Smooth muscle cell (in vitro differentiated cells): ENCODE measurements at regions not wholly inside any gene's neighbourhood (a gene's known extent, or its start where the extent isn't known, plus 50 kb on each side); places are given as distances from the start of the nearest gene placed in this dataset.

Experiments
- DNase-seq: peaks from one replicate; lab custom pipeline; 2025; ENCODE audit not compliant: unreplicated experiment; lab: John Stamatoyannopoulos, UW
- H2AFZ ChIP-seq: fragments of 200-600 bp; sonication (generic); 2 replicates; pipeline ENCODE4 v1.6.0; 2016; ENCODE audit warnings: antibody characterized with exemption, low read depth, mild to moderate bottlenecking
- H3F3A ChIP-seq: fragments of 200-600 bp; sonication (generic); 2 replicates; pipeline ENCODE4 v1.6.0; 2017; ENCODE audit warnings: antibody characterized with exemption, low read depth
- H3K27ac ChIP-seq: fragments of 200-600 bp; sonication (generic); 2 replicates; pipeline ENCODE4 v1.5.1; 2016; ENCODE audit warnings: low read depth, mild to moderate bottlenecking
- H3K27me3 ChIP-seq: fragments of 200-600 bp; sonication (generic); 2 replicates; pipeline ENCODE4 v1.6.1; 2016; ENCODE audit warnings: low read depth, mild to moderate bottlenecking
- H3K36me3 ChIP-seq: fragments of 200-600 bp; sonication (generic); 2 replicates; pipeline ENCODE4 v1.5.1; 2016; ENCODE audit warnings: low read depth
- H3K4me1 ChIP-seq: fragments of 200-600 bp; sonication (generic); 2 replicates; pipeline ENCODE4 v1.5.1; 2016; ENCODE audit warnings: low read depth
- H3K4me2 ChIP-seq: fragments of 200-600 bp; sonication (generic); 2 replicates; pipeline ENCODE4 v1.6.0; 2016; ENCODE audit warnings: mild to moderate bottlenecking
- H3K4me3 ChIP-seq: fragments of 200-600 bp; sonication (generic); 2 replicates; pipeline ENCODE4 v1.5.1; 2016; ENCODE audit warnings: mild to moderate bottlenecking
- H3K79me2 ChIP-seq: fragments of 200-600 bp; sonication (generic); 2 replicates; pipeline ENCODE4 v1.6.0; 2016; ENCODE audit warnings: low read depth, mild to moderate bottlenecking
- H3K9ac ChIP-seq: fragments of 200-600 bp; sonication (generic); 2 replicates; pipeline ENCODE4 v1.6.0; 2016; ENCODE audit warnings: low read depth
- H3K9me3 ChIP-seq: fragments of 200-600 bp; sonication (generic); replicated peaks from 2 replicates; pipeline ENCODE4 v1.5.1; 2016; ENCODE audit warnings: low read depth
- H4K20me1 ChIP-seq: fragments of 200-600 bp; sonication (generic); 2 replicates; pipeline ENCODE4 v1.6.0; 2016; ENCODE audit warnings: low read depth
- CTCF ChIP-seq: fragments of 200-600 bp; sonication (generic); IDR thresholded peaks from 2 replicates; pipeline ENCODE4 v1.5.1; 2017; ENCODE audit warnings: borderline replicate concordance, mild to moderate bottlenecking, antibody characterized with exemption; ENCODE audit not compliant: insufficient read depth, poor library complexity, severe bottlenecking
- WGBS: methylation state at CpG from one replicate; pipeline ENCODE4 v1.1.7; 2016; ENCODE audit warnings: low lambda C conversion rate; 5-methylcytosine and 5-hydroxymethylcytosine counted together

- H3K9me3 ChIP-seq: no peaks in the 10 kb centered on the region
- peaks cover 34% of the 10 kb centered on the region for H3F3A ChIP-seq
- H3K79me2 ChIP-seq: peaks cover 6% of the 10 kb centered on the region
- H2AFZ ChIP-seq: no peak overlapping the region
- no peak for TF ChIP-seq CTCF
- H3K27me3 ChIP-seq: no peaks in the 10 kb centered on the region
- no peak overlapping the region for H3K9ac ChIP-seq
- H3K4me2 ChIP-seq: no peak overlapping the region
- no peaks in the 10 kb centered on the region for H3K4me1 ChIP-seq
- peaks cover 100% of the 10 kb centered on the region for H4K20me1 ChIP-seq
- DNase-seq: no peak
- H3K36me3 ChIP-seq: peaks cover 2% of the 10 kb centered on the region
- H3K4me3 ChIP-seq: no peak overlapping the region
- H3K27ac ChIP-seq: no peak overlapping the region
Measured at GRCh38 chr7:121452389-121452788, 56.3 kb upstream of the FAM3C start.

GRCh38 chr7:121451367-121452094 is 55.4 kb upstream of the FAM3C start:
- H3K36me3 ChIP-seq: peaks cover 2% of the 10 kb centered on the region
- H3F3A ChIP-seq: peaks cover 34% of the 10 kb centered on the region
- no peak overlapping the region for H3K9ac ChIP-seq
- H2AFZ ChIP-seq: no peak overlapping the region
- no peaks in the 10 kb centered on the region for H3K27me3 ChIP-seq
- TF ChIP-seq CTCF: no peak
- no peaks in the 10 kb centered on the region for H3K4me1 ChIP-seq
- peaks cover 6% of the 10 kb centered on the region for H3K79me2 ChIP-seq
- no peak overlapping the region for H3K4me2 ChIP-seq
- DNase-seq: no peak
- H4K20me1 ChIP-seq: peaks cover 100% of the 10 kb centered on the region
- H3K4me3 ChIP-seq: no peak overlapping the region
- WGBS: 91% methylated on average over 5 of the region's 5 CpGs
- H3K9me3 ChIP-seq: no peaks in the 10 kb centered on the region
- H3K27ac ChIP-seq: peak overlapping the region; percentile 40

- Histone ChIP-seq H3K27me3 (no peaks in the 10 kb centered on the region), H3K9me3 (no peaks in the 10 kb centered on the region), H3K79me2 (peaks cover 6% of the 10 kb centered on the region), H3K4me3 (no peak overlapping the region), H3K4me1 (no peaks in the 10 kb centered on the region), H4K20me1 (peaks cover 100% of the 10 kb centered on the region), H3K36me3 (peaks cover 2% of the 10 kb centered on the region), H3F3A (peaks cover 34% of the 10 kb centered on the region), H3K27ac (peak overlapping the region; percentile 40), H3K9ac (no peak overlapping the region), H2AFZ (no peak overlapping the region), H3K4me2 (no peak overlapping the region)
- TF ChIP-seq CTCF: no peak
- DNase-seq: no peak
- WGBS: 96% methylated on average over 2 of the region's 2 CpGs
Measured at GRCh38 chr7:121450631-121451198, 54.6 kb upstream of the FAM3C start.
